D721Med (cell line): ENCODE measurements at regions not wholly inside any gene's neighbourhood (a gene's known extent, or its start where the extent isn't known, plus 50 kb on each side); places are given as distances from the start of the nearest gene placed in this dataset.
A peak's percentile ranks its signal among the peaks of the same experiment; 100 is the strongest.
"Not testable (repeated sequence)": the region's sequence is repeated elsewhere in the genome, so short reads cannot be mapped to it uniquely, and the experiment has no call there.

Experiments
- DNase-seq: peaks from one replicate; pipeline ENCODE4 v3.0.0; 2011; ENCODE audit warnings: low spot score; ENCODE audit not compliant: insufficient read length
- FAIRE-seq: peaks from 2 replicates; lab custom pipeline; 2011; peaks lifted over from hg19 to GRCh38; lab: Jason Lieb, UNC
- CTCF ChIP-seq: IDR thresholded peaks from 2 replicates; pipeline ENCODE4 v1.5.1; 2012; ENCODE audit warnings: mild to moderate bottlenecking, control low read depth; ENCODE audit not compliant: insufficient read depth; ENCODE audit errors: missing control alignments

DNA sequence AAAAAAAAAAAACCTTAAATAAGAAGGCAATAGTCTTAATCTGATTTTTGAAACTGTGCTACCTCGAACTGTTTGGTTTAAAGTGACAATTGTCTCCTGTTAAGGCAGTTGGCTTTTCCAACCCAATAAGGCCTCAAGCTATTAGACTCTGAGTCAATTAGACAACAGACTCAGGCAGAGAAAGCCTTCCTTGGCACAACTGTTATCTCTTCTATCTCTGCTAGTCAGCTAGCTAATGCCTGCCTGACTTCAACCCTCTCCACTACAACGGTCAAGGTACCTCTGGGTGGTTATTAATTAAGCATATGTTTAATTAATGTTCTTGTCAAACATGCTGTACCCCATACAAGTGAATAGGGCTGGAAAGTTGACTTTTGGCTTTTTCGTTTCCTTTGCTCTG, 110.2 kb upstream of the NLGN1 start:
- DNase-seq (no peak), FAIRE-seq (peak; percentile 51)
- TF ChIP-seq CTCF: no peak

DNA sequence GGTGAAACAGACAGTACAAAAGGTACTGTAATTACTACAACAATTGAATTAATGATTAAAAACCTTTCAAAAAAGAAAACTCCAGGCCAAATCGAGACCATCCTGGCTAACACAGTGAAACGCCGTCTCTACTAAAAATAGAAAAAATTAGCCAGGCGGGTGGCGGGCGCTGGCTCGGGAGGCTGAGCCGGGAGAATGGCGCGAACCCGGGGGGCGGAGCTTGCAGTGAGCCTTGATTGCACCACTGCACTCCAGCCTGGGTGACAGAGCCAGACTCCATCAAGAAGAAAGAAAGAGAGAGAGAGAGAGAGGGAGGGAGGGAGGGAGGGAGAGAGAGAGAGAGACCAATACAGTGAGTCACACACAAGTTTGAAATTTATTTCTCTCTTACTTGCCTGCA, 111.0 kb upstream of the NLGN1 start:
- FAIRE-seq, DNase-seq: not testable (repeated sequence)

DNA sequence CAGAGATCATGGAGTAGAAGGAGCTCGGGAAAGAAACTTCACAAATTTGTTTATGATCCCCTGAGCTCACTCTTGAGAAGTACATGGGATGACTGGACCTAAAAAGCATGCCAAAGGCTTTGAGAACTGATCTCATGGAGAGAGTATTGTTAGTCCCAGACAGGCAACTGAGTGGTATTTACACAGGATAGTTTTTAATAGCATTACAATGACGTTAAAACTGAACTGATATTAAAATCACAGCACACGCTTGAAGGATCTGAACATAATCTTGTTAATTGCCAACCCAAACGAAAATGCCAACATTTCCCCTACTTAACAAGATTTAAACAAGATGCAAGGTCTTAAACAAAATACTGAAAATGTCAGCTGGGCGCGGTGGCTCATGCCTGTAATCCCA, 113.2 kb upstream of the NLGN1 start:
- TF ChIP-seq CTCF: no peak
- FAIRE-seq (no peak), DNase-seq (no peak)

DNA sequence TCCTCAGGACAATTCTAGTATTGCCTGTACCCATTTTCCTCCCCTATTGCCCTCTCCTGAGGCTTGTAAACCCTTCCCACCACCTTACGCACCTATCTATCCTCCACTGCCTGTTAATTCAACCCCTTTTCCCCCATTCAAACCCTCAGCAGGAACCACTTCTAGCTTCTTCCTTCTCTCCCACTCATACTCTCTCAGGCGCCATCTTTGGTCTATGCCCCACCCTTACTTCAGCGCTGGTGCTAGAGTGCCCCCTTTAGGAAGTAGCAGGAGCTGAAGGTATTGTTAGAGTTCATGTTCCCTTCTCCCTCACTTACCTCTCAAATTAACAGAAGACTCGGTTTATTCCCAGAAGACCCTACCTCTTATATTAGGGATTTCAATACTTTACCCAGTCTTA, 121.8 kb upstream of the NLGN1 start:
- DNase-seq (no peak), FAIRE-seq (no peak)
- TF ChIP-seq CTCF: no peak

DNA sequence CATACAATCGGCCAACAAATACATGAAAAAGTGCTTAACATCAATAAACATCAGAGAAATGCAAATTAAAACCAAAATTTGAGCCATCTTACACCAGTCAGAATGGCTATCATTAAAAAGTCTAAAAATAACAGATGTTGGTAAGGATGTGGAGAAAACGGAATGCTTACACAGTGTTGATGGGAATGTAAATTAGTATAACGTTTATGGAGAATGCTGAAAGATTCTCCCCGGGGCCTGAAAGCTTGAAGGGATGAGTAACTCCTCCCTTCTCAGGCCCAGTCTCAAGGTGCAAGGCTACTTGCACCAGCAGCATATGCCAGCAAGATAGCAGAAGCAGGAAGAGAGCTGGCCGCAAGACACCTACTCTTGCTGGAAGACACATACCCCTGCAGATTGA, 123.7 kb upstream of the NLGN1 start:
- DNase-seq (no peak), FAIRE-seq (no peak)
- TF ChIP-seq CTCF: no peak

GRCh38 chr3:173268781-173269180, 127.7 kb upstream of the SPATA16 start:
- FAIRE-seq (no peak), DNase-seq (no peak)
- no peak for TF ChIP-seq CTCF

- DNase-seq (no peak), FAIRE-seq (no peak)
- no peak for TF ChIP-seq CTCF
Measured at GRCh38 chr3:173267716-173268115, 126.7 kb upstream of the SPATA16 start.

- FAIRE-seq (no peak), DNase-seq (no peak)
Measured at GRCh38 chr3:173266441-173266840, 125.4 kb upstream of the SPATA16 start.

More at GRCh38 chr3:173266441-173266840, 125.4 kb upstream of the SPATA16 start:
- no peak for TF ChIP-seq CTCF
